ENCODE measurements at regions not wholly inside any gene's neighbourhood (a gene's known extent, or its start where the extent isn't known, plus 50 kb on each side); places are given as distances from the start of the nearest gene placed in this dataset.

DNA sequence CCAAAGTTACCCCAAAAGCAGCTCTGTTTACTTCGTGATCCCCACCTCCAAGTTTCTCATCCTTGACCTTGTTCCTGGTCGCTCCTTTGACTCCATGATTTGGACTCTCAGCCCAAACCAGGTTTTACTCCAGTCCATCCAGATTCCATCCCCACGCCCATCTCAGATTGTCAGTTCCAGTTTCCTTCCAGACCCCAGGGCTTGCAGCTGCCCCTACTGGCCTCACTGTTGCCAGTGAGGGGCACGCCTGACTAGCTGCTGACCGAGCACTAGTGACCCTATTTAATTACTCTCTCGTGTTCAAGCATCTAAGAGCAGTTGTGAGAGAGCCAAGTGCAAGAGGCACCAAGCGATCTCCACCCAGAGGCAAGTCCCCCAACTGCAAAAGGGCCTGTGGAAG lies 155.1 kb upstream of the FUT8 start:
- Histone ChIP-seq H2AK9ac (replicated peaks; ENCODE audit: low read depth, low read length, poor library complexity) (peak overlapping the region; percentile 71), H3K18ac (ENCODE audit: low read depth, low read length) (0 out of 2 replicates have a peak overlapping the region, but pooled peaks have one; percentile 12), H3K56ac (ENCODE audit: extremely low read depth, insufficient read depth, low read length) (no peak overlapping the region), H4K91ac (ENCODE audit: insufficient read depth, low read depth, low read length) (peak overlapping the region; percentile 53), H2BK15ac (ENCODE audit: low read depth, low read length) (peak overlapping the region; percentile 93; the same call in 2 of the 3 replicates), H3K23ac (ENCODE audit: low read depth, low read length) (no peak overlapping the region), H2BK20ac (ENCODE audit: low read depth, low read length) (peak overlapping the region; percentile 57), H3K4ac (ENCODE audit: low read depth, low read length) (peak overlapping the region; percentile 54), H3K9me1 (ENCODE audit: insufficient read depth, low read length) (peaks cover 6% of the 10 kb centered on the region), H2AK5ac (ENCODE audit: low read depth, low read length) (peak overlapping the region; percentile 80), H3K79me1 (ENCODE audit: low read depth in 1 of 2, low read length in 2 of 2) (no peaks in the 10 kb centered on the region), H2AFZ (replicated peaks; ENCODE audit: low read length, poor library complexity) (no peak overlapping the region), H3K36me3 (ENCODE audit: control insufficient read depth, insufficient read depth, low read length) (no peaks in the 10 kb centered on the region), H3K14ac (replicated peaks; ENCODE audit: low read depth, low read length) (0 out of 2 replicates have a peak overlapping the region, but pooled peaks have one; percentile 24), H3K27ac (ENCODE audit: insufficient read depth, low read length) (no peak overlapping the region), H4K20me1 (ENCODE audit: insufficient read depth, low read length) (no peaks in the 10 kb centered on the region), H3K9ac (ENCODE audit: low read depth, low read length) (no peak overlapping the region), H2BK120ac (ENCODE audit: low read depth, low read length) (peak overlapping the region; percentile 69), H2BK5ac (ENCODE audit: low read depth, low read length, poor library complexity, severe bottlenecking) (no peak overlapping the region), H4K5ac (ENCODE audit: low read depth, low read length) (peak overlapping the region; percentile 53; the same call in 1 of the 2 replicates), H3K9me3 (ENCODE audit: control insufficient read depth, insufficient read depth, low read length) (peaks cover 8% of the 10 kb centered on the region), H3K27me3 (ENCODE audit: control insufficient read depth, insufficient read depth, low read length) (no peaks in the 10 kb centered on the region), H3K4me1 (ENCODE audit: control insufficient read depth, insufficient read depth, low read length) (peaks cover 26% of the 10 kb centered on the region), H3K4me2 (ENCODE audit: low read depth, low read length) (no peak overlapping the region), H3K4me3 (ENCODE audit: insufficient read depth, low read depth, low read length) (no peak overlapping the region), H4K8ac (ENCODE audit: low read depth in 2 of 2, low read length in 2 of 2) (0 out of 4 replicates have a peak overlapping the region, but pooled peaks have one; percentile 17 to 24)
- BruUV-seq (replicated peaks): no TSS peak
- DNase-seq (no peak), ATAC-seq (ENCODE audit: low read depth) (no peak)
- intact Hi-C loops (cut with micrococcal nuclease): no loop called here
- TF ChIP-seq SMC3 (IDR thresholded peaks at IDR 0.05; ENCODE audit: low read depth, low read length) (no peak), RFX5 (IDR thresholded peaks at IDR 0.05; ENCODE audit: low read depth, low read length) (no peak), POLR2A (IDR thresholded peaks at IDR 0.05; ENCODE audit: low read depth, low read length) (no peak), FOS (IDR thresholded peaks at IDR 0.05; ENCODE audit: low read depth, low read length) (no peak), NFE2L2 (IDR thresholded peaks at IDR 0.05; ENCODE audit: low read depth, low read length) (no peak), RAD21 (IDR thresholded peaks at IDR 0.05; ENCODE audit: low read length) (no peak), MXI1 (IDR thresholded peaks at IDR 0.05; ENCODE audit: borderline replicate concordance, low read depth, low read length) (no peak), CEBPB (IDR thresholded peaks at IDR 0.05; ENCODE audit: low read depth, low read length) (no peak), BHLHE40 (IDR thresholded peaks at IDR 0.05; ENCODE audit: low read depth, low read length) (no peak), CHD1 (IDR thresholded peaks at IDR 0.05; ENCODE audit: low read depth, low read length) (no peak), MAZ (IDR thresholded peaks at IDR 0.05; ENCODE audit: borderline replicate concordance, low read depth, low read length) (no peak), RCOR1 (IDR thresholded peaks at IDR 0.05; ENCODE audit: insufficient replicate concordance, low read length) (no peak), MAFK (IDR thresholded peaks at IDR 0.05; ENCODE audit: low read depth, low read length) (no peak)
- TF ChIP-seq, protein P1, sequence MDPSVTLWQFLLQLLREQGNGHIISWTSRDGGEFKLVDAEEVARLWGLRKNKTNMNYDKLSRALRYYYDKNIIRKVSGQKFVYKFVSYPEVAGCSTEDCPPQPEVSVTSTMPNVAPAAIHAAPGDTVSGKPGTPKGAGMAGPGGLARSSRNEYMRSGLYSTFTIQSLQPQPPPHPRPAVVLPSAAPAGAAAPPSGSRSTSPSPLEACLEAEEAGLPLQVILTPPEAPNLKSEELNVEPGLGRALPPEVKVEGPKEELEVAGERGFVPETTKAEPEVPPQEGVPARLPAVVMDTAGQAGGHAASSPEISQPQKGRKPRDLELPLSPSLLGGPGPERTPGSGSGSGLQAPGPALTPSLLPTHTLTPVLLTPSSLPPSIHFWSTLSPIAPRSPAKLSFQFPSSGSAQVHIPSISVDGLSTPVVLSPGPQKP (IDR thresholded peaks at IDR 0.05; ENCODE audit: borderline replicate concordance, low read depth, low read length): no peak
- TF ChIP-seq, protein P2, sequence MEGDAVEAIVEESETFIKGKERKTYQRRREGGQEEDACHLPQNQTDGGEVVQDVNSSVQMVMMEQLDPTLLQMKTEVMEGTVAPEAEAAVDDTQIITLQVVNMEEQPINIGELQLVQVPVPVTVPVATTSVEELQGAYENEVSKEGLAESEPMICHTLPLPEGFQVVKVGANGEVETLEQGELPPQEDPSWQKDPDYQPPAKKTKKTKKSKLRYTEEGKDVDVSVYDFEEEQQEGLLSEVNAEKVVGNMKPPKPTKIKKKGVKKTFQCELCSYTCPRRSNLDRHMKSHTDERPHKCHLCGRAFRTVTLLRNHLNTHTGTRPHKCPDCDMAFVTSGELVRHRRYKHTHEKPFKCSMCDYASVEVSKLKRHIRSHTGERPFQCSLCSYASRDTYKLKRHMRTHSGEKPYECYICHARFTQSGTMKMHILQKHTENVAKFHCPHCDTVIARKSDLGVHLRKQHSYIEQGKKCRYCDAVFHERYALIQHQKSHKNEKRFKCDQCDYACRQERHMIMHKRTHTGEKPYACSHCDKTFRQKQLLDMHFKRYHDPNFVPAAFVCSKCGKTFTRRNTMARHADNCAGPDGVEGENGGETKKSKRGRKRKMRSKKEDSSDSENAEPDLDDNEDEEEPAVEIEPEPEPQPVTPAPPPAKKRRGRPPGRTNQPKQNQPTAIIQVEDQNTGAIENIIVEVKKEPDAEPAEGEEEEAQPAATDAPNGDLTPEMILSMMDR (conservative IDR thresholded peaks at IDR 0.05; ENCODE audit: low read depth, low read length): no peak
- TF ChIP-seq, protein P3, sequence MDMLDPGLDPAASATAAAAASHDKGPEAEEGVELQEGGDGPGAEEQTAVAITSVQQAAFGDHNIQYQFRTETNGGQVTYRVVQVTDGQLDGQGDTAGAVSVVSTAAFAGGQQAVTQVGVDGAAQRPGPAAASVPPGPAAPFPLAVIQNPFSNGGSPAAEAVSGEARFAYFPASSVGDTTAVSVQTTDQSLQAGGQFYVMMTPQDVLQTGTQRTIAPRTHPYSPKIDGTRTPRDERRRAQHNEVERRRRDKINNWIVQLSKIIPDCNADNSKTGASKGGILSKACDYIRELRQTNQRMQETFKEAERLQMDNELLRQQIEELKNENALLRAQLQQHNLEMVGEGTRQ (IDR thresholded peaks at IDR 0.05; ENCODE audit: low read depth, low read length): no peak
- CTCF ChIA-PET: no interaction called here
- in situ Hi-C loops (cut with MboI; ENCODE audit: low sequenced_read_pairs): no loop called here
- WGBS, 2 experiments (ENCODE audit: extremely low coverage in 2 of 2, insufficient read length in 1 of 2): 87% methylated on average over 3 of the region's 7 CpGs; no CpG with 5 or more reads in 1 of the 2 experiments
- dilution Hi-C loops (cut with HindIII; ENCODE audit: low sequenced_read_pairs, unreplicated experiment): no loop called here
- POLR2A ChIA-PET (ENCODE audit: unreplicated experiment): no interaction called here

Measured in IMR-90 (cell line).